GM21576 (cell line): ENCODE measurements at regions not wholly inside any gene's neighbourhood (a gene's known extent, or its start where the extent isn't known, plus 50 kb on each side); places are given as distances from the start of the nearest gene placed in this dataset.

Experiments used
- ATAC-seq: cut with Tn5 transposase; IDR thresholded peaks from one replicate; pipeline ENCODE4 v1.9.1; 2021; ENCODE audit warnings: mild to moderate bottlenecking, moderate library complexity; ENCODE audit not compliant: unreplicated experiment

DNA sequence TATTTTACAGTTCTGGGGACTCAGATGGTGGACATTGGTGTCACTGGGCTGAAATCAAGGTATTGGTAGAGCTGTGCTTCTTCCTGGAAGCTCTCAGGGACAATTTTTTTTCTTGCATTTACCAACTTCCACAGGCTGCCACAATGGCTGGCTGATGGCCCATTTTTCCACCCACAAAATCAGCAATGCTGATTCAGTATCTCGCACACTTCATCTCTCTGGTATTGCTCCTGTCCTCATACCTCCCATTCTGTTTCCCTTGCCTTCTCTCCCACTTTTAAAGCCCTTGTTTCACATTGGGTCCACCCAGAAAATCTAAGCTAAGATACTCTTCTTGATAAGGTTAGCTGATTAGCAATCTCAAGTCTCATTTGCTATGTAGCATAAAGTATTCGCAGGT, 530.9 kb upstream of the POM121L12 start:
- ATAC-seq = no peak

DNA sequence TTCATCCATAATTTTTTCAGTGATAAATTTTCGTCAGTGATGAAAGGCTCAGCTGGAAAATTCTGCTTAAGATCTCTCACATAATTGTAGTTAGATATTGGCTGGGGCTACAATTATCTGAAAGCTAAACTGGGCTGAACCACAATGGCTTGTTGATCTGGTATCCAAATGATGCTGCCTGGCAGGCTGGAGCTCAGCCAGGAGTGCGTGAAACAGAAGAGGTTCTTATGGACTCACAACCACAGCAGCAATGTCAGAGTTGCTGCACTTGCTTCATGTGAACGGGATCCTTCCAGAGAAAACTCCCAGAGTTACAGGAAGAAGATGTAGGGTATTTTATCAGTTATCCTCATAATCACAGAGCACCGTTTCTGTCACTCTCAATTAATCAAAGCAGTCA, 533.2 kb upstream of the POM121L12 start:
- no peak for ATAC-seq

DNA sequence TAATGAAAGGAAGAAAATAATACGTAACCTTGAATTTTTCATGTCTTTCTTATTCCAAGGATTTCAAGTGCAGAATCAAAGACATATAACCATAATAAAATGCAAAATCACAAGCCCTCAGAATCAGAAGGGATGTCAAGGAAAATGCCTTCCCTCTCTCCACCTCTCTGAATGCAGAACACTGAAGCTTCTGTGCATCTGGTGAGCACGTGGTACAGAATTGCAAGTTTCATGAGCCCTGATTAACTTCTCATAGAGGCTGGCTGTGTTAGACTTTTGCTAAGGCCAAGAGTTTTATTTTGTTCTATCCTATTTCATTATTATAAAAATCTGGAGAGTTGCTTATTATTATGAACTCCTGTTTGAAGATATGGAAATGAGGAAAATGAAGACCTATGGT, 533.7 kb upstream of the POM121L12 start:
- ATAC-seq = no peak

DNA sequence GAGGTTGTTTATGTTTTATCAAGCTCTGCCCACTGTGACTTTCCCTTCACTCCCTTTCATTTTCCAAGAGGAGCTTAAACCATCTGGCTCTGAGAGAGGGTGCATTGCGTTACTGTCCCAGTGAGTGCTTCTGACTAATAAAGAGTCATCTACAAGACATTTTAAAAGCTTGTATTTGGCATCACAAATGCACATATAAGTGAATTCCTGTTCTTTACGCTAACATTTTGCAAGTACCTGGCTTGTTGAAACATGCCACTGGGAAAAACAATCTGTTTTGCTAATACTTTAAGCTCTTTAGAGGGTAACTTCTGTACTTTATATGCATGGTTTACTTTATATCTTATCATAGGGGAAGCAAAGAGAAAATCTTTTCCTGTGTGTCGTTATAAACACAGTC, 534.6 kb upstream of the POM121L12 start:
- no peak for ATAC-seq

DNA sequence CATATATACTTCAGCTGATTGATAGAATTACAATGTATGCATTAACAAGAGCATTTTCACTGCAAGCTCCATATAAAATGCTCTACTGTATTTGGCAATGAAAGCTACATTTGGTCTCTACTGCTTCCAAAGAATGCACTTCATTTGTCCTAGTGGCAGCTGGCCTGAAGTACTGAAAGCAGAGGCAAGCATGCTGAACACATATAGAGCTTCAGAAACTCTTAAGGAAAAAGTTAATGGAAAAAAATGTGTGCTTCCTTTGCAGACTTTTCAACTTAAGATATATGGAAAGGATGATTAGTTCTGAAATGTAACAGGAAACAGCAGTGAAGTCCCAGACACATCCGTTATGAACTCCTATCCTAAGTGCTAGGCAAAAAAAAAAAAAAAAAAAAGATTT, 537.1 kb upstream of the POM121L12 start:
- ATAC-seq = no peak

- ATAC-seq = no peak
These were observed 549.2 kb upstream of the POM121L12 start for GRCh38 chr7:52486267-52486666.

DNA sequence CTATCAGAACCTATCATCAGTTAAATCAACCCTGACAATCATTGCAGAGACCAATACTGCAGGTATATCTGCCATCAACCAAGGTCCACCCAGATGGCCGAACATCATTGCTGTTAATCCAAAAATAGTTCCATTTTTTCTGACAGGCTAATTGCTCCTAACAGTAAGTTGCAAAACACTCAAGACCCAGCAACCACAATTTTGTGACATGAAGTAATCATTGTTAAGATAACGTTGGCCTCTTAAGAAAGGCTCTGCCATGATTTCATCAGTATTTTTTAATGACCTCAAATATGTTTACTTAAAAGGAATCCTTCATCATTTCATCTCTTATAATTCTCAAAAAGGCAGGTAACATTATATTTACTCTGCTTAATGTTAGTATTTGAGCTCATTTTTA, 553.4 kb upstream of the POM121L12 start:
- ATAC-seq = no peak

GRCh38 chr7:52481571-52481970, 553.9 kb upstream of the POM121L12 start:
- no peak for ATAC-seq

GRCh38 chr7:52479990-52480389, 555.4 kb upstream of the POM121L12 start:
- no peak for ATAC-seq

GRCh38 chr7:52475001-52475582, 560.3 kb upstream of the POM121L12 start:
- ATAC-seq = no peak

- no peak for ATAC-seq
These were observed 561.7 kb upstream of the POM121L12 start for GRCh38 chr7:52473756-52474155.

DNA sequence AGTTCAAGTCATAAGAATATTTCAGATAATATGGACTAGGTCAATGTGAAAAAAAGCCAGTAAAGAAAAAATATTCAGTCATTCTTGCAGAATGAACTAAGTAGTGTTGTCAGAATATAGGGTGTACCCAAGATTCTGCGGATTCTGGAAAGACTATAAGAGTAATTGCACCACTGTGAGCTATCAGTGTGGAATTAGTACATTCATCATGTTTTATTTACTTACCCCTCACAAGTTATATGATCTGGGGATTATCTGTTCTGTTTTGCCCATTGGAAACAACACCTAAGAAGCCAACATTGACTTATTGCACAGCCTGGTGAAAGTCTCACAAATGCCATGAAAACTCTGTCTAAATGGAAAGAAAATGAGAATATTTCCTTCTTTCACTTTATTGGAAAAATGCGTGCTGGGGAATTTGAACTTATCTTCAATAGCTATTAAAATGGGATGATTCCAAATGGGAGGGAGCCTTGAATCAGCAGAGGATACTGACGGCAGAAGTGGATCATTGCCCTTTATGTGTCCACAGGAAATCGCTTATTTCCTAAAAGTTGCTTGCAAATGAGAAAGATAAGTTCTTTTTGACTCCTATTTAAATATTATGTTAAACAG, 563.3 kb upstream of the POM121L12 start:
- ATAC-seq = no peak

GRCh38 chr7:52465216-52465615, 570.2 kb upstream of the POM121L12 start:
- ATAC-seq = no peak

DNA sequence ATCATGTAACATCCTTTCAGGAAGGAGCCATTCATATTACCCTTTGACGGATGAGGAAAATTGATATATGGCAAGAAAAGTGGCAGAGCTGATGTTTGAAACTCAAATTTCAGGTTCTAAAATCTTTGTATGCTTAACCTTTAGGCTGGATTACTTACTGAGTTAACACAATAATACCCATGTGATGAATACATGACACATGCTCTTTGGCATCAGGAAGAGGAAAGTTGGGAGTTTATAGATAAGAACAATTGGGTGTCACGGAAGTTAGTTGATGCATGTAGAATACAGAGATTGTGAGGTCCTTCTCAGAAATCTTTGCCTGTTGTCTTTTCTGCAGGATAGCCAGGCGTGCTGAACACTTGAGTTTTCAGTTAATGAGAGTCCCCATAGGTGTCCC, 572.1 kb upstream of the POM121L12 start:
- no peak for ATAC-seq

DNA sequence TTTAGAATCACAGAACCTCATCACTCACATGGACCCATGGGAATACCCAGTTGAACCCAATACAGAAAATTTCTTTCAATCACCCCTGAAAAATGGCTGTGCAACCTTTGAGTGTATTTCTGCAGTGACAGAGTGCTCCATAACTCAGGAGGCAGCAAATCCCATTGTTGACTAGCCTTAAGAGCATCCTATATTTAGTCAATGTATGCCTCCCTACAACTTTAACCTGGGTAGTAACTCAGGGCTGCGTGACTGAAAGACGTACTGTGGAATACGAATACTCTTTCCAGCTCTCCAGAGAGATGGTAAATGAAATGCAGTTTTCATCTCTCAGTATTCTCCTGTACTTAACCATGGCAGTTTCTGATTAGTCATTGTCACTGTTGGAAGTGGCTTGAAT, 573.0 kb upstream of the POM121L12 start:
- ATAC-seq = no peak

- no peak for ATAC-seq
These were observed 579.9 kb upstream of the POM121L12 start for GRCh38 chr7:52455571-52455970.

GRCh38 chr7:52450816-52451215, 584.6 kb upstream of the POM121L12 start:
- no peak for ATAC-seq

GRCh38 chr7:52447581-52448180, 587.8 kb upstream of the POM121L12 start:
- ATAC-seq = no peak

GRCh38 chr7:52436278-52436677, 599.2 kb upstream of the POM121L12 start:
- ATAC-seq = no peak

GRCh38 chr7:52431082-52431815, 604.2 kb upstream of the POM121L12 start:
- ATAC-seq = no peak

DNA sequence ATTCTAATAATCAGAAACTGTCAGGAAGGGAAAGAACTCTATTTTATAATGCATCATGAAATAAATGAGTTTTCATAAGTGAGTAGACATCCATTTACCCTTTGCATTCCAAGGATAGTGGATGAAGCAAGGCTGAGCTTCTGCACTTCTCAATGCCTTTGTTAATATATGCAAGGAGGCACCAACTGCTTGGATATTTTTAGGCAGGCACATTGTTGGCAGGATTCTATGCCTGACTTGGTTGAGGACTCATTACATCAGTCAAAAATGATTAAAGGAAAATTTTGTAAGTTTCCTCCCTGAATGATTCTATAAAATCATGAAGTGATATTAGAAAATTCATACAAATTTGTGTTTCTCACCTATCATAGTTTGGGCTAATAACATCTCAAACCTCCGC, 612.2 kb upstream of the POM121L12 start:
- ATAC-seq = no peak

GRCh38 chr7:52413051-52413450, 622.4 kb upstream of the POM121L12 start:
- no peak for ATAC-seq
